Ovary (tissue), 7 donors: ENCODE measurements at regions not wholly inside any gene's neighbourhood (a gene's known extent, or its start where the extent isn't known, plus 50 kb on each side); places are given as distances from the start of the nearest gene placed in this dataset.

Experiments
- DNase-seq, 5 donors: peaks; one replicate each; pipeline ENCODE4 v3.0.0-alpha.2; 2019 to 2020
- H3K27ac ChIP-seq, 2 donors: fragments of 200-600 bp; one replicate each; pipeline versions ENCODE4 v1.5.1 to v1.8.0; 2019 to 2022
- H3K27me3 ChIP-seq: fragments of 200-600 bp; one replicate; pipeline ENCODE4 v1.8.0; 2022
- H3K36me3 ChIP-seq: fragments of 200-600 bp; sonication (generic); one replicate; pipeline ENCODE4 v1.5.1; 2019
- H3K4me1 ChIP-seq: one replicate; pipeline ENCODE4 v1.8.1; 2013; ENCODE audit warnings: mild to moderate bottlenecking, moderate library complexity; ENCODE audit not compliant: insufficient read depth
- H3K4me3 ChIP-seq: fragments of 200-600 bp; sonication (generic); one replicate; pipeline ENCODE4 v1.5.1; 2017
- H3K9me3 ChIP-seq, 2 donors: fragments of 200-600 bp in 1 of 2; sonication (generic) in 1 of 2; one replicate each; pipeline versions ENCODE4 v1.5.1 to v1.8.1; 2013 to 2019; ENCODE audit warnings: mild to moderate bottlenecking in 1 of 2, moderate library complexity in 1 of 2
- EP300 ChIP-seq: sonication (generic); formaldehyde crosslinking; IDR thresholded peaks from one replicate; pipeline ENCODE4 v1.6.1; 2017; ENCODE audit warnings: antibody characterized with exemption
- POLR2A ChIP-seq: fragments of 450-650 bp; IDR thresholded peaks from one replicate; pipeline ENCODE4 v1.6.1; 2017; ENCODE audit warnings: antibody characterized with exemption, mild to moderate bottlenecking, moderate library complexity
- WGBS, 3 donors: extraction: QIAGEN DNeasy Blood & Tissue Kit in 1 of 3; methylation state at CpG; one replicate each; pipeline versions ENCODE4 v1.1.5 to v1.1.7; 2013 to 2017; 5-methylcytosine and 5-hydroxymethylcytosine counted together
- intact Hi-C, 4 donors: fragments of 100-400 bp; cut with DNase I; formaldehyde crosslinking; loops; one replicate each; pipeline versions ENCODE4 v1.11.0 to v1.15.1; 2022 to 2023
- TF ChIP-seq, protein P1 (sequence below), 3 donors: fragments of 450-650 bp in 2 of 3; fragments of 200-600 bp in 1 of 3; IDR thresholded peaks; one replicate each; pipeline versions ENCODE4 v1.5.1 to v1.8.0; 2016 to 2022; ENCODE audit warnings: antibody characterized with exemption in 3 of 3, mild to moderate bottlenecking in 1 of 3
- donor health status: DM: no; HTN: no; CAD: no; lungs with moderate emphysema.
- donor health status: DM: no; HTN: no; CAD: no.
- donor health status: Bipolar disorder and iron deficiency.
- donor health status: DM: no; HTN: no; CAD: no.
- donor health status: DM: yes; HTN: yes; CAD: no.

DNA sequence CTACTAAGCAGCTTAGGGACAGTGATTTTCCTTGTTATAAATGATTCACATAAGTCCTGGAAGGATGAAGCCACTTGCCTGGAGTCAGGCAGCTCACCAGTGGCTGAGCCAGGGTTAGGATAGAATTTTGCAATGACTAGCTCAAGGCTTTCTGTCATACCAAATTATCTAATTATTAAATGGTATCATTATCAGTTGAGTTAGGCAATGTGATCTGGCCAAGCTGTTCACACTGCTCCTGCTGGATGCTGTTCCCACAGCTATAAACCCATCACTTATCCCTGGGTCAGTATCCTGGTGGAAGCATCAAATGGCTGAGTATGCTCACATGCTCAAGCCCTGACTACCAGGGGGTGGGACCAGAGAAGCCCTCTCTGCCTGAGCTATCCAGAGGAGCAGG is 235.2 kb downstream of the MTX2 start:
- no peaks in the 10 kb centered on the region for H3K27me3 ChIP-seq
- no peaks in the 10 kb centered on the region for H3K9me3 ChIP-seq
- no peak overlapping the region for H3K4me3 ChIP-seq
- TF ChIP-seq EP300 (no peak), POLR2A (no peak)
- TF ChIP-seq, protein P1, sequence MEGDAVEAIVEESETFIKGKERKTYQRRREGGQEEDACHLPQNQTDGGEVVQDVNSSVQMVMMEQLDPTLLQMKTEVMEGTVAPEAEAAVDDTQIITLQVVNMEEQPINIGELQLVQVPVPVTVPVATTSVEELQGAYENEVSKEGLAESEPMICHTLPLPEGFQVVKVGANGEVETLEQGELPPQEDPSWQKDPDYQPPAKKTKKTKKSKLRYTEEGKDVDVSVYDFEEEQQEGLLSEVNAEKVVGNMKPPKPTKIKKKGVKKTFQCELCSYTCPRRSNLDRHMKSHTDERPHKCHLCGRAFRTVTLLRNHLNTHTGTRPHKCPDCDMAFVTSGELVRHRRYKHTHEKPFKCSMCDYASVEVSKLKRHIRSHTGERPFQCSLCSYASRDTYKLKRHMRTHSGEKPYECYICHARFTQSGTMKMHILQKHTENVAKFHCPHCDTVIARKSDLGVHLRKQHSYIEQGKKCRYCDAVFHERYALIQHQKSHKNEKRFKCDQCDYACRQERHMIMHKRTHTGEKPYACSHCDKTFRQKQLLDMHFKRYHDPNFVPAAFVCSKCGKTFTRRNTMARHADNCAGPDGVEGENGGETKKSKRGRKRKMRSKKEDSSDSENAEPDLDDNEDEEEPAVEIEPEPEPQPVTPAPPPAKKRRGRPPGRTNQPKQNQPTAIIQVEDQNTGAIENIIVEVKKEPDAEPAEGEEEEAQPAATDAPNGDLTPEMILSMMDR (IDR thresholded peaks at IDR 0.05): no peak
- DNase-seq: no peak
- H3K4me1 ChIP-seq: no peaks in the 10 kb centered on the region
- intact Hi-C loops: no loop called here
- H3K36me3 ChIP-seq: no peaks in the 10 kb centered on the region
- H3K27ac ChIP-seq: no peak overlapping the region

DNA sequence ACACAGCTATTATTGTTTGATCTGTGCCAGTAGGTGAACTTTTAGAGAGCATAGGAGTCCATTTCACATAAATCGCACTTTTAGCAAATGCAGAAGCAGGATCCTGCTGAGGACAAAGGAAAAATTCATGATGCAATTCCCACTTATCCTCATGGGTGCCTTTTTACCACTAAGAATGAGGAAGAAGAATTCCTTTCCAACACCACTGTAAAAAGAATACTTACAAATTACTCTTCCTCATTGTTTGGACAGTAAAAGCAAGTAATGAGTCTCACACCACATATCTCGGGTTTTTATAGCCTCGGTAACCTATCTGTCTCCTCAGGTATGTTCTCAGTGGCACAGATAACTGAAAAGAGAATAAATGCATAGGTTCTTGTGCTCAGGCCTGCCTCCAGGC is 238.5 kb downstream of the MTX2 start:
- intact Hi-C loops: no loop called here

DNA sequence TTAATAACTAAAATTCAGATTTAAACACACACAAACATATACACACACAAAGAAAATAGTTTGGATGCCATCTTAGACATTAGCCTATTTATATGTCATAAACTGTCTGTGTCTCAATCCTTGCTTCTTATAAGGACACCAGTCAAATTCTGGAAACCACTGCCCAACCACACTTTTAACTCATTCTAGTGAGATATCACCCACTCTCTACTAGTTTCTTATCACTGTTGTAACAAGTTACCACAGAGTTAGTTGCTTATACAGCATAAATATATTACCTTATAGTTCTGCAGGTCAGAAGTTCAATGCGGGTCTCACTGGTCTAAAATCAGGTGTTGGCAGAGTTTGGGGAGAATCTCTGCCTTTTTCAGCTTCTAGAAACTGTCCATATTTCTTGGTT is 239.1 kb downstream of the MTX2 start:
- H3K9me3 ChIP-seq: no peaks in the 10 kb centered on the region
- no peak overlapping the region for H3K4me3 ChIP-seq
- TF ChIP-seq, protein P1 (IDR thresholded peaks at IDR 0.05): no peak
- 95 to 100% (median 97%) methylated on average over 1 of the region's 1 CpG for WGBS, 3 donors
- no peak for DNase-seq
- no peaks in the 10 kb centered on the region for H3K27me3 ChIP-seq
- H3K4me1 ChIP-seq: no peaks in the 10 kb centered on the region
- intact Hi-C loops: no loop called here
- no peaks in the 10 kb centered on the region for H3K36me3 ChIP-seq
- no peak overlapping the region for H3K27ac ChIP-seq

More for the DNA sequence above, 238.5 kb downstream of the MTX2 start:
- no peak overlapping the region for H3K4me3 ChIP-seq
- no peak for TF ChIP-seq EP300
- DNase-seq: no peak
- H3K27me3 ChIP-seq: no peaks in the 10 kb centered on the region
- no peaks in the 10 kb centered on the region for H3K36me3 ChIP-seq
- H3K9me3 ChIP-seq: no peaks in the 10 kb centered on the region
- WGBS, 3 donors: 64 to 85% (median 77%) methylated on average over 3 of the region's 3 CpGs
- no peaks in the 10 kb centered on the region for H3K4me1 ChIP-seq
- no peak overlapping the region for H3K27ac ChIP-seq

DNA sequence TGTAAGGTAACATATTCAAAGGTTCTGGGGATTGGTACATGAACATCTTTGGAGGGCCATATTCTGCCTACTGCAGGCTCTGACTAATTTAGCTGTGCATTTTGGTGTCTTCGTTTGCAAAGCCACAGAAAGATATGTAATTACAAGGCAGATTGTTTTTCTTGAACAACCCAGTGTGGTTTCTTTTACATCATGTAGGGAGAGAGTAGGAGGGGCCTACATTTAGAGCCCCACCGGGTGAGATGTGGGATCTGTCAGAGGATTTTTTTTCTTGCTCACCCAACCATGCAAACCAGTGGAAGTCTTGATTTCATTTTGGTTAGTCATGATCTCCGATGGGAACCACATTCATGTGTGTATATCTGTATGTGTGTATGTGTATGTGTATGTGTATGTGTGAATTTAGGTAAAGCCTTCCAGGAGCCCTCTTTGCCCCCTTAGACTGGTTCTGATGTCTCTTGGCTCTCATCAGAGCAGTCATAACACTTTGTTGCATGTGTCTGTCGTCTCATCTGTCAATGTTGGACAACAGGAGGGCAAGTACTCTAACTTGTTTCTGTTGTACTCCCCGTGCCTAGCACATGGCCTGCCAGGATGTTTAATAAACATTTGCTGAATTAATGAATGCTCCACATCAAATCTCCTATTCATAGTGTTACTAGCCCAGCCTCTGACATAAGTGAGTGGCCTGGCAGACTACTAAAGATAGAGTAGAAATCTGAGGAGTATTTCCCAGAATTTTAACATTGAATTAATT is 239.9 kb downstream of the MTX2 start:
- no peaks in the 10 kb centered on the region for H3K4me1 ChIP-seq
- no peaks in the 10 kb centered on the region for H3K36me3 ChIP-seq
- 73 to 78% (median 75%) methylated on average over 5 of the region's 5 CpGs for WGBS, 3 donors
- H3K4me3 ChIP-seq: no peak overlapping the region
- no peaks in the 10 kb centered on the region for H3K9me3 ChIP-seq
- H3K27ac ChIP-seq: no peak overlapping the region
- TF ChIP-seq EP300 (no peak), POLR2A (no peak)
- TF ChIP-seq, protein P1 (IDR thresholded peaks at IDR 0.05): no peak
- no peaks in the 10 kb centered on the region for H3K27me3 ChIP-seq
- intact Hi-C loops: no loop called here
- DNase-seq: no peak

DNA sequence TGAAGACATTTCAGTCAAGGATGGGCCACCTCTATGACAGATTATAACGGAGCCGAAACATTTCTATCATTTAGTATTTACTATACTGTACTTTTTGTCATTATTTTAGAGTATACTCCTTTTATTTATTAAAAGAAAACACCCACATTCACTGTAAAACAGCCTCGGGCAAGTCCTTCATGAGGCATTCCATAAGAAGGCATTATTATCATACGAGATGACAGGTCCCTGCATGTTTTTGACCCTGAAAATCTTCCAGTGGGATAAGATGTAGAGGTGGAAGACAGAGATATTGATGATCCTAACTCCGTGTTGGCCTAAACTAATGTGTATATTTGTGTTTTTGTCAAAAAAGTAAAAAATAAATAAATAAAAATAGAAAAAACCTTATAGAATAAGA is 245.0 kb downstream of the MTX2 start:
- Histone ChIP-seq H3K27ac (no peak overlapping the region), H3K36me3 (no peaks in the 10 kb centered on the region), H3K4me1 (no peaks in the 10 kb centered on the region), H3K9me3 (no peaks in the 10 kb centered on the region), H3K4me3 (no peak overlapping the region), H3K27me3 (no peaks in the 10 kb centered on the region)
- intact Hi-C loops: no loop called here
- WGBS, 3 donors: 55 to 74% (median 68%) methylated on average over 5 of the region's 5 CpGs
- TF ChIP-seq POLR2A: no peak
- no peak for TF ChIP-seq EP300
- TF ChIP-seq, protein P1 (IDR thresholded peaks at IDR 0.05): no peak
- DNase-seq: no peak
